Ecto neural progenitor cell (in vitro differentiated cells): ENCODE measurements at regions not wholly inside any gene's neighbourhood (a gene's known extent, or its start where the extent isn't known, plus 50 kb on each side); places are given as distances from the start of the nearest gene placed in this dataset.

Experiments used
- DNase-seq: peaks from one replicate; pipeline ENCODE4 v3.0.0-alpha.2; 2018; ENCODE audit warnings: low spot score

- DNase-seq = no peak
Observed at GRCh38 chr5:58066076-58066475, 393.8 kb downstream of the PLK2 start.

GRCh38 chr5:58064801-58065200 is 395.1 kb downstream of the PLK2 start:
- no peak for DNase-seq

- DNase-seq = no peak
Observed at GRCh38 chr5:58060996-58061395, 398.9 kb downstream of the PLK2 start.

- DNase-seq = no peak
Observed at GRCh38 chr5:58057324-58057723, 402.6 kb downstream of the PLK2 start.

GRCh38 chr5:58056546-58056945 is 403.3 kb downstream of the PLK2 start:
- no peak for DNase-seq

- DNase-seq = no peak
Observed at GRCh38 chr5:58054018-58054417, 405.9 kb downstream of the PLK2 start.

GRCh38 chr5:58048954-58049353 is 410.9 kb downstream of the PLK2 start:
- no peak for DNase-seq

- no peak for DNase-seq
Observed at GRCh38 chr5:58048185-58048925, 411.5 kb downstream of the PLK2 start.

GRCh38 chr5:58046371-58046770 is 413.5 kb downstream of the PLK2 start:
- no peak for DNase-seq

- no peak for DNase-seq
Observed at GRCh38 chr5:58044166-58044565, 415.7 kb downstream of the PLK2 start.

GRCh38 chr5:58043032-58043945 is 416.6 kb downstream of the PLK2 start:
- DNase-seq = no peak

- no peak for DNase-seq
Observed at GRCh38 chr5:58041884-58042283, 418.0 kb downstream of the PLK2 start.

GRCh38 chr5:58040846-58041245 is 419.0 kb downstream of the PLK2 start:
- no peak for DNase-seq

GRCh38 chr5:58040044-58040443 is 419.8 kb downstream of the PLK2 start:
- no peak for DNase-seq

GRCh38 chr5:58037899-58038298 is 422.0 kb downstream of the PLK2 start:
- DNase-seq = no peak

- DNase-seq = no peak
Observed at GRCh38 chr5:58025809-58026208, 434.1 kb downstream of the PLK2 start.

- DNase-seq = no peak
Observed at GRCh38 chr5:58024151-58024550, 435.7 kb downstream of the PLK2 start.

GRCh38 chr5:58022055-58022454 is 437.8 kb downstream of the PLK2 start:
- DNase-seq = no peak

- no peak for DNase-seq
Observed at GRCh38 chr5:58021466-58021865, 438.4 kb downstream of the PLK2 start.

GRCh38 chr5:58019614-58020013 is 440.3 kb downstream of the PLK2 start:
- no peak for DNase-seq

- DNase-seq = no peak
Observed at GRCh38 chr5:58018016-58018415, 441.9 kb downstream of the PLK2 start.

GRCh38 chr5:58016877-58017276 is 443.0 kb downstream of the PLK2 start:
- no peak for DNase-seq

- DNase-seq = no peak
Observed at GRCh38 chr5:58016358-58016757, 443.5 kb downstream of the PLK2 start.
